HFF-Myc (cell line): ENCODE measurements at regions not wholly inside any gene's neighbourhood (a gene's known extent, or its start where the extent isn't known, plus 50 kb on each side); places are given as distances from the start of the nearest gene placed in this dataset.
A peak's percentile ranks its signal among the peaks of the same experiment; 100 is the strongest.

ENCODE experiments used
- DNase-seq: peaks from one replicate; pipeline ENCODE4 v3.0.0-alpha.2; 2011; ENCODE audit warnings: low read depth; ENCODE audit errors: extremely low read depth
- H3K4me3 ChIP-seq: replicated peaks from 2 replicates; pipeline ENCODE4 v1.5.1; 2011; ENCODE audit warnings: low read depth, mild to moderate bottlenecking, control low read depth, low read length
- CTCF ChIP-seq: IDR thresholded peaks from 2 replicates; pipeline ENCODE4 v1.5.1; 2012; ENCODE audit warnings: mild to moderate bottlenecking, low read depth, low read length, control low read depth; ENCODE audit errors: missing control alignments

GRCh38 chr2:19122220-19122619 is 236.2 kb downstream of the OSR1 start:
- DNase-seq, result no peak
- no peak overlapping the region for H3K4me3 ChIP-seq
- TF ChIP-seq CTCF, result no peak

- peak; percentile 60 for DNase-seq
- no peak overlapping the region for H3K4me3 ChIP-seq
- no peak for TF ChIP-seq CTCF
Observed at GRCh38 chr2:19120941-19121750, 237.3 kb downstream of the OSR1 start.

GRCh38 chr2:19120181-19120580 is 238.2 kb downstream of the OSR1 start:
- H3K4me3 ChIP-seq, result no peak overlapping the region
- DNase-seq, result no peak
- TF ChIP-seq CTCF, result no peak

GRCh38 chr2:19119326-19120001 is 239.0 kb downstream of the OSR1 start:
- TF ChIP-seq CTCF, result no peak
- no peak for DNase-seq
- H3K4me3 ChIP-seq, result no peak overlapping the region

- no peak for DNase-seq
- no peak for TF ChIP-seq CTCF
- no peak overlapping the region for H3K4me3 ChIP-seq
Observed at GRCh38 chr2:19116918-19117317, 241.5 kb downstream of the OSR1 start.

- no peak overlapping the region for H3K4me3 ChIP-seq
- DNase-seq, result no peak
- TF ChIP-seq CTCF, result no peak
Observed at GRCh38 chr2:19114754-19115231, 243.6 kb downstream of the OSR1 start.
